HG02885 (cell line): ENCODE measurements at regions not wholly inside any gene's neighbourhood (a gene's known extent, or its start where the extent isn't known, plus 50 kb on each side); places are given as distances from the start of the nearest gene placed in this dataset.
"Not testable (repeated sequence)": the region's sequence is repeated elsewhere in the genome, so short reads cannot be mapped to it uniquely, and the experiment has no call there.

Source experiments
- ATAC-seq: cut with Tn5 transposase; IDR thresholded peaks from one replicate; pipeline ENCODE4 v1.9.1; 2021; ENCODE audit warnings: mild to moderate bottlenecking; ENCODE audit not compliant: unreplicated experiment, poor library complexity

- ATAC-seq: no peak
Measured at GRCh38 chr11:35046681-35047080, 92.3 kb upstream of the CD44 start.

GRCh38 chr11:35047179-35047578 lies 91.8 kb upstream of the CD44 start:
- ATAC-seq: no peak

- no peak for ATAC-seq
Measured at GRCh38 chr11:35047769-35048168, 91.2 kb upstream of the CD44 start.

- not testable (repeated sequence) for ATAC-seq
Measured at GRCh38 chr11:35048346-35048745, 90.6 kb upstream of the CD44 start.

- ATAC-seq: no peak
Measured at GRCh38 chr11:35049859-35050531, 89.0 kb upstream of the CD44 start.

GRCh38 chr11:35050541-35050995 lies 88.4 kb upstream of the CD44 start:
- no peak for ATAC-seq

GRCh38 chr11:35056391-35057093 lies 82.4 kb upstream of the CD44 start:
- no peak for ATAC-seq

- no peak for ATAC-seq
Measured at GRCh38 chr11:35057926-35058668, 80.9 kb upstream of the CD44 start.

- peak; percentile 56 for ATAC-seq
Measured at GRCh38 chr11:35058669-35059434, 80.1 kb upstream of the CD44 start.

- ATAC-seq: no peak
Measured at GRCh38 chr11:35061516-35062440, 77.2 kb upstream of the CD44 start.

GRCh38 chr11:35063488-35063931 lies 75.5 kb upstream of the CD44 start:
- no peak for ATAC-seq

GRCh38 chr11:35064114-35064800 lies 74.7 kb upstream of the CD44 start:
- no peak for ATAC-seq

- ATAC-seq: no peak
Measured at GRCh38 chr11:35065566-35065965, 73.4 kb upstream of the CD44 start.

- no peak for ATAC-seq
Measured at GRCh38 chr11:35066030-35066429, 72.9 kb upstream of the CD44 start.

GRCh38 chr11:35066783-35067423 lies 72.1 kb upstream of the CD44 start:
- peak; percentile 90 for ATAC-seq

- no peak for ATAC-seq
Measured at GRCh38 chr11:35071722-35072121, 67.2 kb upstream of the CD44 start.

- no peak for ATAC-seq
Measured at GRCh38 chr11:35073691-35074419, 65.1 kb upstream of the CD44 start.
